Iris pigment epithelial cell (primary cell): ENCODE measurements at regions not wholly inside any gene's neighbourhood (a gene's known extent, or its start where the extent isn't known, plus 50 kb on each side); places are given as distances from the start of the nearest gene placed in this dataset.
A peak's percentile ranks its signal among the peaks of the same experiment; 100 is the strongest.
"Not testable (repeated sequence)": the region's sequence is repeated elsewhere in the genome, so short reads cannot be mapped to it uniquely, and the experiment has no call there.

Source experiments
- DNase-seq: peaks from one replicate; pipeline ENCODE4 v3.0.0-alpha.2; 2011; ENCODE audit warnings: low read depth

DNA sequence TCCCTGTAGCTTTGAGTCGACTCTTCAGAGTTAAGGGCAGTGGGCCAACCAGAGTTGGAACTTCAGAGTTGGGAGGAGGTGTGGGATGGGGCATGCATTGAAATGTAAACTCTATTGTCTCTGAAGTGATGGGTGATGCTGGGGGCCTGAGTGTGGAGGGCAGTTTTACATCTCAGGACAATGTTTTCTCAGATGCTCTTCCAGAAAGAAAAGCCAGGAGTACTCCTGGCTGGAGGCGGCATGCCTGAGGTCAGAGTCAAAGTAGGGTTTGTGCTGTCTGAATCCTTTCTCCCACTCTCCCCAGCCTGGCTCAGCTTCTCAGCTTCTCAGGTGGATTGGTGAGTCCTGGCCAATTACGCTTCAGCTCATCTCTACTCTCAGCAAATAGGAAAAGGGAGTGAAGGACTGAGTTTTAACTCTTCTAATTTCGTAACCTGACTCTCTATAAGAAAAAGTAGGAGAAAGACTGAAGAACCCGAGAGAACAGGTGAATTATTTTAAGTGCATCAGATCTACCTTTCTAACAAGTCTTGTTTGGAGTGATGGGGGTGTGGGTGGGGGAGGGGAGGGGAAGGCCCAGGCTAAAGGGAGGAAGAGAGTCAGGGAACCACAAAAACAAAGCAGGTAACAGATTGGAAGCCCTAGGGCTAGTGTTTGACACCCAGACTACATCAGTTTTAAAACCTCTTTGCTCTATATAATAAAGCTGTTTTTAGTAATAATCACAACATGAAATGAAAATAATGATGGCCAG is 107.5 kb upstream of the PELI1 start:
- no peak for DNase-seq

DNA sequence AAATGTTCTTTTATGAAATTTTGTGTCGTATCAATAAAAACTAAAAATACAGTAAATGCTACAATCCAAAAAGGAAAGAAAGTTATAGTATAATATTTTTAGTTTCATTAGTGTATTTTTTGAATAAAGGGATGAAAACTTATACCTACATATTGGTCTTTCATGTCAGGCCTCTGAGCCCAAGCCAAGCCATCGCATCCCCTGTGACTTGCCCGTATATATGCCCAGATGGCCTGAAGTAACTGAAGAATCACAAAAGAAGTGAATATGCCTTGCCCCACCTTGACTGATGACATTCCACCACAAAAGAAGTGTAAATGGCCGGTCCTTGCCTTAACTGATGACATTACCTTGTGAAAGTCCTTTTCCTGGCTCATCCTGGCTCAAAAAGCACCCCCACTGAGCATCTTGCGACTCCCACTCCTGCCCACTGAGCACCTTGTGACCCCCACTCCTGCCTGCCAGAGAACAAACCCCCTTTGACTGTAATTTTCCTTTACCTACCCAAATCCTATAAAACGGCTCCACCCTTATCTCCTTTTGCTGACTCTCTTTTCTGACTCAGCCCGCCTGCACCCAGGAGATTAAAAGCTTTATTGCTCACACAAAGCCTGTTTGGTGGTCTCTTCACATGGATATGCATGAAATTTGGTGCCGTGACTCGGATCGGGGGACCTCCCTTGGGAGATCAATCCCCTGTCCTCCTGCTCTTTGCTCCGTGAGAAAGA is 108.2 kb upstream of the PELI1 start:
- not testable (repeated sequence) for DNase-seq

DNA sequence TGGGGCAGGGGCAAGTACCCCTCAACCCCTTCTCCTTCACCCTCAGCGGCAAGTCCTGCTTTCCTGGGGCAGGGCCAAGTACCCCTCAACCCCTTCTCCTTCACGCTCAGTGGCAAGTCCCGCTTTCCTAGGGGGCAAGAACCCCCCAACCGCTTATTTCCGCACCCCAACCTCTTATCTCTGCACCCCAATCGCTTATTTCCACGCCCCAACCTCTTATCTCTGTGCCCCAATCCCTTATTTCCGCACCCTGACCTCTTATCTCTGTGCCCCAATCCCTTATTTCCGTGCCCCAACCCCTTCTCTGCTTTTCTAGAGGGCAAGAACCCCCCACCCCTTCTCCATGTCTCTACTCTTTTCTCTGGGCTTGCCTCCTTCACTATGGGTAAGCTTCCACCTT is 109.2 kb upstream of the PELI1 start:
- not testable (repeated sequence) for DNase-seq

DNA sequence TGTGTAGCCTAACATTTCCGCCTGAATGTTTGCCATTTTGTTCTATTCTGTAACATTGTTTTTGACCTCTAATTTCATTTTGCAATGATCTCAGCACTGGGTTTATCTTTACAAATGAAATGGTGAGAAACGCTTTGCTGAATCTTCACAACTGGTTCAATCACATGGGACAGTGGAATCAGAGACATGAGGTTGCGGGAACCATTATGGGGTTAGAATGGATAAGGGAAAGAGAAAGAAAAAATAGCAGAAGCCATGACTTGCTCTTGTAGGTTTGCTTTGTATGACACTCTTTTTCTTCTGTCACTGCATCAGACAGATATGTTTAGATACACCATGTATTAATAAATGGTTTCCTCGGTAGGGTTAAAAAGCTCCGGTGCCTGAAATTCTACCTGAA is 114.3 kb upstream of the PELI1 start:
- no peak for DNase-seq

- DNase-seq: no peak
Observed at GRCh38 chr2:64259312-64259711, 115.1 kb upstream of the PELI1 start.

- DNase-seq: no peak
Observed at GRCh38 chr2:64260093-64260803, 116.0 kb upstream of the PELI1 start.

DNA sequence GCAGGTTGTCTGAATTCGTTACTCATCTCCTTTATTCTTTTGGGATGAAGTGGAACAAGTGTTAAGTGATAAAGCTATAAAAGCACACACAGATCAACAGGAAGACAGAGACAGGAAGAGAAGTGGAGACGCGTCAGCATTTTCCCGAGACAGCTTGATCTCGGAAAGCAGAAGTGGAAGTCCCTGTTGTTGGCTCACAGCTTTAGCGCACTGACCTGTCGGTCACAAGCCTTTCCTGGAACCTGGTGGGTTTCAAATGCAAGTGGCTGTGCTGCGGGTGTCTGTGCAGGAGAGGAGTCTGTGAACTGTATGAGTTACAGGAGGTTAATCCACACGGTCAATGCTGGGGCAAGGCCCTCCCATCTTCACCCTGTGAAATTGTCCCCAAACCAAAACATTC is 116.6 kb upstream of the PELI1 start:
- DNase-seq: no peak

DNA sequence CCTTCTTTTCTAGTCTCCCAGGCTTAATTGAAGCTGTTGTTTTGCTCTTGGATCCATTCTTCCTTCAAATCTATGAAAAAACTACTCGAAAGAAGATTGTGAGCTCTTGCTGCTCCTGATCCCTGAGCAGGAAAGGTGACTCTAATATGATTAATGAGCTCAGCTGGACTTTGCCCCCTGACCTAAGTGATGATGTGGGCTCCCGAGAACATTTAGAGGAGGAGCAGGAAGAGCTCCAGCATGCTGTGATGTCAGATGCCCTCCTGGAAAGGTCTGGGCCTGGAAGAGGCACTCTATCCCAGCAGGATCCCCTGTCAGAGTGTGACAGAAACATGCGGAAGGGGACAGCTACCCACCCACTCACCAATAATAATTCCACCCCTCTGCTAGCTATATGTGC is 117.9 kb upstream of the PELI1 start:
- DNase-seq: peak; percentile 42

GRCh38 chr2:64262816-64263215 is 118.6 kb upstream of the PELI1 start:
- no peak for DNase-seq

- DNase-seq: peak; percentile 92
Observed at GRCh38 chr2:64263315-64263714, 119.1 kb upstream of the PELI1 start.

DNA sequence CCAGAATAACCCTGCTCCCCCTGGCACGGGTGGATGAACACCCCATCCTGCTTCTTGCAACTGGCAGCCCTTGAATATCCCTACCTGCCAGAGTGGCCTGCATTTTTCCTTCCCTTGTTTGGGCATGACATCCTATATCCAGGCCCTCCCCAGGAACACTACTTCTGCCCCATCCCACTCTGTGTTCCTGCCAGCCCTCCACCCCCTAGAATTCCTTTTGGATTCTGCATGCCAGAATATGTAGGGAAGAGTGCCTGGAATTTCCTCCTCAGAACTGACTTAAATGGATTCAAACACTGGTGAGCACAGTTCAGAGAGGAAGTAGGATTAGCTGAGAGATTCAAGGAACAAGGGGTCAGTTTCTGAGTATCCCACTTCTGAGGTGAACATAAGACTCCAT is 123.5 kb upstream of the PELI1 start:
- DNase-seq: no peak

DNA sequence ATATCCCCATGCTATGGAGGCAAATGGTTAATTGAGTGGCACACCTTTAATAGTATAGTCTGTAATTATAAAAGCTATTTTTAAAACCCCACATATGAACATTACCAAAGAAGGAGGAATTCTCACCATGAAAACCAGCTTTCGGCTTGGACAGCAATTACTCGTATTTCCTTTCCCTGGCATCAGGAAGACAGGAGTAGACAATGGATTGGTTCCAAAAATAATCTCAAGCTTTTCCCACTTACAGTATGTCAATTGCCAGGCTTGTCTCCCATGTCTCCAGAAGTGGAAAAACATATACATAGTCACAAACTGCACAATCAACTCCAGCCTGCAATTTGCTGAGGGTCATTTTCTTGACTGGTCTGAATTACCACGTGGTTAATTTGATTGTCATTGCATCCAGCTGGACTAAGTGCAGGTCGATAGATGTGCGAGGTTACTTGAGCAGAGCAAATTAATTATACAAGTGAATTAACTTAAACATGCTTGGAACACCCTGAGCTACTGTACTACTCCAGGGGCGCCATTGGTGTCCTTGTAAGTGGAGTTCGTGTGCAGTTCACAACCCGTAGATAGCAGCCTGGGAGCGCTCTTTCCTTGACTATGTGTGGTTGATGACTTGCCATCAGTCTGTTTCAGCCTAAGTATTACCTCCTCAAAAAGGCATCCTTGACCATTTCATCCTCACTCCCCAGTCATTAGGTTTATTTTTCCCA is 124.3 kb upstream of the PELI1 start:
- no peak for DNase-seq

- peak; percentile 82 for DNase-seq
Observed at GRCh38 chr2:64273524-64274398, 129.5 kb upstream of the PELI1 start.

- peak; percentile 28 for DNase-seq
Observed at GRCh38 chr2:64274399-64275173, 130.4 kb upstream of the PELI1 start.

GRCh38 chr2:64275174-64275466 is 130.9 kb upstream of the PELI1 start:
- DNase-seq: no peak

GRCh38 chr2:64276417-64277095 is 132.3 kb upstream of the PELI1 start:
- peak; percentile 38 for DNase-seq

GRCh38 chr2:64277101-64277849 is 133.1 kb upstream of the PELI1 start:
- peak; percentile 21 for DNase-seq

- DNase-seq: not testable (repeated sequence)
Observed at GRCh38 chr2:64280812-64281211, 136.6 kb upstream of the PELI1 start.

DNA sequence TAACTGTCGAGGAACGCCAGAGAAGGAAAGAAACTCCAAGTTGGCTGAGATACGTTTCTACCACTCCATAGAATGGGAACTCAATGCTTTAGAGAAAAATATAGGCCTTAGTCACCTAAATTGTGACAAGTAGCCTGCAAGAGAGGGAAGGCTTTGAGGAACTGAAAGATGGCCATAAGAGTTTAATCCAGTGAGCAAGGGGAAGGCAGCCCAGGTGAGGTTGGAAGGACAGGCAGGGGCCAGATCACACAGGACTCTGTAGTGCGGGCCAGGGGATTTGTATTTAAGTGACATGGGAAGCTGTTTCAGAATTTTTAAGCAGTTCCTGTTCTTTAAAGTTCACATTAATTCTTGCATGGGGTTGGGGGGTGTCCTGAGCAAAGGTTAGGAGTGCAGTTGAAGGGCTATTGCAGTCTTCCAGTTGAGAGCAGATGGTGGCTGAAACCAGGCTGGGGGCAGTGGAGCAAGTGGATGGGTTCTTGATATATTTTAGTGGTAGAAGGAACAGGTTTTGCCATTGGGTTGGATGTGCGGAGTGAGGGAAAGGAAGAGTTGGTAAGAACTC is 138.9 kb upstream of the PELI1 start:
- no peak for DNase-seq
